HEK293 (cell line): ENCODE measurements at regions not wholly inside any gene's neighbourhood (a gene's known extent, or its start where the extent isn't known, plus 50 kb on each side); places are given as distances from the start of the nearest gene placed in this dataset.

Experiments
- HOXA7 ChIP-seq: sonication (generic); formaldehyde crosslinking; IDR thresholded peaks from 2 replicates; pipeline ENCODE4 v1.8.1; 2022; ENCODE audit warnings: missing genetic modification reagents, borderline replicate concordance
- OVOL3 ChIP-seq: fragments of 450-650 bp; formaldehyde crosslinking; IDR thresholded peaks from 2 replicates; pipeline ENCODE4 v1.5.1; 2016; ENCODE audit warnings: missing biosample characterization, missing genetic modification characterization
- RBAK ChIP-seq: fragments of 450-650 bp; formaldehyde crosslinking; IDR thresholded peaks from 2 replicates; pipeline ENCODE4 v1.5.1; 2016; ENCODE audit warnings: missing biosample characterization, missing genetic modification characterization
- ZBTB1 ChIP-seq: fragments of 450-650 bp; formaldehyde crosslinking; IDR thresholded peaks from 2 replicates; pipeline ENCODE4 v1.5.1; 2016; ENCODE audit warnings: missing biosample characterization, missing genetic modification characterization
- ZBTB7A ChIP-seq: fragments of 450-650 bp; formaldehyde crosslinking; IDR thresholded peaks from 2 replicates; pipeline ENCODE4 v1.5.1; 2016; ENCODE audit warnings: low read depth, missing biosample characterization, missing genetic modification characterization
- ZFP41 ChIP-seq: fragments of 450-650 bp; formaldehyde crosslinking; IDR thresholded peaks from 2 replicates; pipeline ENCODE4 v1.5.1; 2016; ENCODE audit warnings: missing biosample characterization, missing genetic modification characterization, borderline replicate concordance
- ZIC2 ChIP-seq: fragments of 450-650 bp; formaldehyde crosslinking; IDR thresholded peaks from 2 replicates; pipeline ENCODE4 v1.5.1; 2016; ENCODE audit warnings: missing biosample characterization, missing genetic modification characterization
- ZNF133 ChIP-seq: fragments of 450-650 bp; formaldehyde crosslinking; IDR thresholded peaks from 2 replicates; pipeline ENCODE4 v1.5.1; 2016; ENCODE audit warnings: missing biosample characterization, missing genetic modification characterization
- ZNF335 ChIP-seq: fragments of 450-650 bp; formaldehyde crosslinking; conservative IDR thresholded peaks from 2 replicates; pipeline ENCODE4 v1.5.1; 2016; ENCODE audit warnings: missing biosample characterization, missing genetic modification characterization
- TF ChIP-seq, protein P1 (sequence below): fragments of 450-650 bp; formaldehyde crosslinking; IDR thresholded peaks from 2 replicates; pipeline ENCODE4 v1.5.1; 2016; ENCODE audit warnings: missing biosample characterization, missing genetic modification characterization
- TF ChIP-seq, protein P2 (sequence below): fragments of 450-650 bp; formaldehyde crosslinking; IDR thresholded peaks from 2 replicates; pipeline ENCODE4 v1.5.1; 2016; ENCODE audit warnings: missing biosample characterization, missing genetic modification characterization
- TF ChIP-seq, protein P3 (sequence below): fragments of 450-650 bp; formaldehyde crosslinking; IDR thresholded peaks from 2 replicates; pipeline ENCODE4 v1.5.1; 2017; ENCODE audit warnings: missing biosample characterization, missing genetic modification characterization

DNA sequence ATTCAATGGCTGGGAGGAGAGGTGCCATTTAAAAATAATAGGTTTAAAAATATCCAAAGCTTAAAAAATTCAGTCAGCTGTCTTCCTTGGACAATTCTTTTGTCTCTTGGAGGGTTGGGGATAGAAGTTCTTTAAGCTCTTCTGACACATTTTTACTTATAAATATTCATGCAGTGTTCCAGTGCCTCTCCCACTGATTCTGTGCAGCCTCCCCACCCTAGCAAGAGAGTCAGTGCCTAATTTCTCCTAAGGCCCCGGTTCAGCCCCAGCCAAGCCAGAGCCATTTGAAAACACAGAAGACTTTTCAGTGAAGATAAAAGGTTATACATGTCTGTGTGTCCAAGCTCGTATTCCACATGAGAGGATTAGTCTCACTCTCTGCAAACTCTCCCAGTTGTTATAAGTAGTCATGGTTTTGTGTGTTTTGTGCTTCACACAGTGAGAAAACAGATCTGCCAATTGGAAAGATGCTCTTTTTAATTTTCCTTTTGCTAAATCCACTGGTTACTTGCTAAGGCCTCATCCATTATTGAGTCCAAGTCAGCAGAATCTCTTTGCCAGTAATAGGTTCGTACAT is 141.3 kb downstream of the CD47 start:
- TF ChIP-seq, protein P1, sequence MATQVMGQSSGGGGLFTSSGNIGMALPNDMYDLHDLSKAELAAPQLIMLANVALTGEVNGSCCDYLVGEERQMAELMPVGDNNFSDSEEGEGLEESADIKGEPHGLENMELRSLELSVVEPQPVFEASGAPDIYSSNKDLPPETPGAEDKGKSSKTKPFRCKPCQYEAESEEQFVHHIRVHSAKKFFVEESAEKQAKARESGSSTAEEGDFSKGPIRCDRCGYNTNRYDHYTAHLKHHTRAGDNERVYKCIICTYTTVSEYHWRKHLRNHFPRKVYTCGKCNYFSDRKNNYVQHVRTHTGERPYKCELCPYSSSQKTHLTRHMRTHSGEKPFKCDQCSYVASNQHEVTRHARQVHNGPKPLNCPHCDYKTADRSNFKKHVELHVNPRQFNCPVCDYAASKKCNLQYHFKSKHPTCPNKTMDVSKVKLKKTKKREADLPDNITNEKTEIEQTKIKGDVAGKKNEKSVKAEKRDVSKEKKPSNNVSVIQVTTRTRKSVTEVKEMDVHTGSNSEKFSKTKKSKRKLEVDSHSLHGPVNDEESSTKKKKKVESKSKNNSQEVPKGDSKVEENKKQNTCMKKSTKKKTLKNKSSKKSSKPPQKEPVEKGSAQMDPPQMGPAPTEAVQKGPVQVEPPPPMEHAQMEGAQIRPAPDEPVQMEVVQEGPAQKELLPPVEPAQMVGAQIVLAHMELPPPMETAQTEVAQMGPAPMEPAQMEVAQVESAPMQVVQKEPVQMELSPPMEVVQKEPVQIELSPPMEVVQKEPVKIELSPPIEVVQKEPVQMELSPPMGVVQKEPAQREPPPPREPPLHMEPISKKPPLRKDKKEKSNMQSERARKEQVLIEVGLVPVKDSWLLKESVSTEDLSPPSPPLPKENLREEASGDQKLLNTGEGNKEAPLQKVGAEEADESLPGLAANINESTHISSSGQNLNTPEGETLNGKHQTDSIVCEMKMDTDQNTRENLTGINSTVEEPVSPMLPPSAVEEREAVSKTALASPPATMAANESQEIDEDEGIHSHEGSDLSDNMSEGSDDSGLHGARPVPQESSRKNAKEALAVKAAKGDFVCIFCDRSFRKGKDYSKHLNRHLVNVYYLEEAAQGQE (tag by site-specific recombination): no peak
- TF ChIP-seq ZNF335: no peak
- no peak for TF ChIP-seq OVOL3 (tag by site-specific recombination)
- TF ChIP-seq, protein P2, sequence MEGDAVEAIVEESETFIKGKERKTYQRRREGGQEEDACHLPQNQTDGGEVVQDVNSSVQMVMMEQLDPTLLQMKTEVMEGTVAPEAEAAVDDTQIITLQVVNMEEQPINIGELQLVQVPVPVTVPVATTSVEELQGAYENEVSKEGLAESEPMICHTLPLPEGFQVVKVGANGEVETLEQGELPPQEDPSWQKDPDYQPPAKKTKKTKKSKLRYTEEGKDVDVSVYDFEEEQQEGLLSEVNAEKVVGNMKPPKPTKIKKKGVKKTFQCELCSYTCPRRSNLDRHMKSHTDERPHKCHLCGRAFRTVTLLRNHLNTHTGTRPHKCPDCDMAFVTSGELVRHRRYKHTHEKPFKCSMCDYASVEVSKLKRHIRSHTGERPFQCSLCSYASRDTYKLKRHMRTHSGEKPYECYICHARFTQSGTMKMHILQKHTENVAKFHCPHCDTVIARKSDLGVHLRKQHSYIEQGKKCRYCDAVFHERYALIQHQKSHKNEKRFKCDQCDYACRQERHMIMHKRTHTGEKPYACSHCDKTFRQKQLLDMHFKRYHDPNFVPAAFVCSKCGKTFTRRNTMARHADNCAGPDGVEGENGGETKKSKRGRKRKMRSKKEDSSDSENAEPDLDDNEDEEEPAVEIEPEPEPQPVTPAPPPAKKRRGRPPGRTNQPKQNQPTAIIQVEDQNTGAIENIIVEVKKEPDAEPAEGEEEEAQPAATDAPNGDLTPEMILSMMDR (tag by site-specific recombination): no peak
- TF ChIP-seq ZNF133 (tag by site-specific recombination): no peak
- TF ChIP-seq, protein P3, sequence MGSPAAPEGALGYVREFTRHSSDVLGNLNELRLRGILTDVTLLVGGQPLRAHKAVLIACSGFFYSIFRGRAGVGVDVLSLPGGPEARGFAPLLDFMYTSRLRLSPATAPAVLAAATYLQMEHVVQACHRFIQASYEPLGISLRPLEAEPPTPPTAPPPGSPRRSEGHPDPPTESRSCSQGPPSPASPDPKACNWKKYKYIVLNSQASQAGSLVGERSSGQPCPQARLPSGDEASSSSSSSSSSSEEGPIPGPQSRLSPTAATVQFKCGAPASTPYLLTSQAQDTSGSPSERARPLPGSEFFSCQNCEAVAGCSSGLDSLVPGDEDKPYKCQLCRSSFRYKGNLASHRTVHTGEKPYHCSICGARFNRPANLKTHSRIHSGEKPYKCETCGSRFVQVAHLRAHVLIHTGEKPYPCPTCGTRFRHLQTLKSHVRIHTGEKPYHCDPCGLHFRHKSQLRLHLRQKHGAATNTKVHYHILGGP (tag by site-specific recombination): no peak
- TF ChIP-seq ZIC2 (tag by site-specific recombination): no peak
- TF ChIP-seq ZBTB1 (tag by site-specific recombination): no peak
- no peak for TF ChIP-seq ZBTB7A
- no peak for TF ChIP-seq ZFP41 (tag by site-specific recombination)
- no peak for TF ChIP-seq RBAK (tag by site-specific recombination)
- no peak for TF ChIP-seq HOXA7
